ENCODE measurements at regions not wholly inside any gene's neighbourhood (a gene's known extent, or its start where the extent isn't known, plus 50 kb on each side); places are given as distances from the start of the nearest gene placed in this dataset.
"Not testable (repeated sequence)": the region's sequence is repeated elsewhere in the genome, so short reads cannot be mapped to it uniquely, and the experiment has no call there.

DNA sequence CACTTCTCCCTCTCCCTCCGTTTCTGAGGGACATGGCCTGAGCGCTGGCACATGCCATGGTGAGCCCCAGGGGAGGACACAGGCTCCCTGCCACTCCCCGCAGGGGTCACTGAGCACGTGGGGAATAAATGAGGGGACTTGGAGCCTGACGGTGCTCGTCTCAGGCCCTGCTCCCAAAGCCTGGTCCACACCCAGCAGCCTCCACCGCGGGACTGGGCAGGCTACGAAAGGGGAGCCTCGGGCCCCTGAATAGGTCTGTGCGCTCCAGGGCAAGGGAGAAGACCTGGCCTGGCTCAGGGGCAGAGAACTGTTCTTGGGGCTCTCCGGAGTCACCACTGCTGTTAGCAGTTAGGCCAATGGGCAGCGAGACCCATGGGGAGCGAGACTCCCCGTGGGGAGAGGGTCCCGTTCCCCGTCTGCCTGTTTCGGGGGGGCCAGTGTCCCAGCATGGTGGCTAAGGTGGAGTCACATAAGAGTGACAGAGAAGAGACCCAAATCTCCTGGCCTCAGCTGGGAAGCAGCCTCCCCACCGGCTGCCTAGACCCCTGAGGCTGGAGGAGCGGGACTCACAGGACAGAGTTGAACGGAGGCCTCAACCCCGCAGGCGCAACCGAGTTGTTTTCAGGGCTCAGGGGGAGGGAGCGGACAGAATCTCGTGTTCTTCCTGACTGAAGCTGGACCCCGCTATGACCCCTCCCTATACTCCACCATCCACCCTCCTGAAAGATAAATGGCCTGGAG lies 329.8 kb upstream of the SFSWAP start:
- DNase-seq, result no peak

DNA sequence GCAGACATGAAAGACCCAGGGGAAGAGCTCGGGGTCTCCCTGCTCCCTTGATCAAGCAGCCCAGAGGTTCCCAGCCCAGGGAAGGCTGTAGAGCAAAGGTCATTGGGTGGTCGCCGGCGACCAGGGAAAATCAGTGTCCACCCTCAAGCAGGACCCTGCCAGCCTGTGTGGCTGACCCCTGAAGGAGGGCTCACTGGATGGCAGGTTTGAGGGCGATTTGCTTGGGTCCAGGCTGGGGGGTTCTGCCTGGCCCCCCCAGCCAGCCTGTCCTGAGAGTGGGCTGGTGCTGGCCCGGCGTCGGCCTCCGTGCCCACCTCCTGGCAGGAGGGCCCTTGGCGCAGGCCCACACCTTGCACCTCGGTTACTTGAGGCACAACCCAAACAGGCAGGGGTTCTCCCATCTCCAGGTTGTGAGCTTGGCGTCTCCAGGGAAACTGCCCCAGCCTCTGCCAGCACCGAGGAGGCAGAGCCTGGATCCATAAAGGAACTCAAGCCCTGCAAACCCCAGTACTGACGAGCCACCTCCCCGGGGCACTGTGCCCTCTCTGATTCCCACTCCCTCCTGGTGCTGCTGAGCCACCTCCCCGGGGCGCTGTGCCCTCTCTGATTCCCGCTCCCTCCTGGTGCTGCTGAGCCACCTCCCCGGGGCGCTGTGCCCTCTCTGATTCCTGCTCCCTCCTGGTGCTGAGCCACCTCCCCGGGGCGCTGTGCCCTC lies 329.0 kb upstream of the SFSWAP start:
- DNase-seq, result no peak

DNA sequence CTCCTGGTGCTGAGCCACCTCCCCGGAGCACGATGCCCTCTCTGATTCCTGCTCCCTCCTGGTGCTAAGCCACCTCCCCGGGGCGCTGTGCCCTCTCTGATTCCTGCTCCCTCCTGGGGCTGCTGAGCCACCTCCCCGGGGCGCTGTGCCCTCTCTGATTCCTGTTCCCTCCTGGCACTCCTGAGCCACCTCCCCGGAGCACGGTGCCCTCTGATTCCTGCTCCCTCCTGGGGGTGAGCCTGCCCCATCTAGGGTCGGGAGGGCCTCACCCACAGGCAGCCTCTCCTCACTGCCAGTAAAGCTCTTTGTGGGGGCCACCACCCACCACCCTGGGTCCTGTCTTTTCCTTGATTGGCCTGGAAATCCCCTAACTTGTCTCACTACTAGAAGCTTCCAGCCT lies 327.6 kb upstream of the SFSWAP start:
- no peak for DNase-seq

DNA sequence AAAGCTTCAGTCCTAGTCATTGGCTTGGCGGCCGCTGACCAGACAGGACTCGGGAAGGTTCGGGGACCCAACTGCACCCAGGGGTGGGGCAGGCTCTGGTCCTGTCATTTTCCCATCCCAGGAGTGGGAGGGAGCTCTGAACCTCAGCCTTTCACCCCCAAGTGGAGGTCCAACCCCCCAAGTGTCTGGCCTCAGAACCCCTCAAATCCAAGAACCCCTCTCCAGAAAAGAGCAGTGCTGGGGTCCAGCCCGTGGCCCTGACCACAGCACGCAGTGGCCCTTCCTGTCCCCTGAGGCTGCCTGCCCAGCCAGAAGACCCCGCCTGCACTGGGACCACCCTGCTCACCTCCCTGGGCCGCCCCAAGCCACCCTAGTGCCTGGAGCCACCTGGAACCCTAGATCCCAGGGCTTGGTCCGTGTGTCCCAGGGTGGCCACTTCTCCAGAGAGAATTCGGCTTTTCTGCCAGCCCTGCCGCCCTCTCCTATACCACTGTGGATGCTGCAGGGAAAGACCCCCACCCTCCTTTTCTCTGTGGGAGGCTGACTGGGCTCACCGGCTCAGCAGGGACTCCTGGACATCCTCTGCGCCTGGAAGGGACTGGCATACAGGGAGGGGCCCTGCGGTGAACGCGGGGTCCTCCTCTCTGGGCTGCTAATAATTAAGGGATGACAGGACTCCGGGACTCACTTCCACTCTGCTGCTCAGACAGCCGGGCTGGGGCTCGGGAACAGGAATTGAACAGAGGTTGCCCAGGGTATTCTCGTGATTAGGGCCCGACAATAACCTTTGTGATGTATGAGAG lies 326.9 kb upstream of the SFSWAP start:
- no peak for DNase-seq

DNA sequence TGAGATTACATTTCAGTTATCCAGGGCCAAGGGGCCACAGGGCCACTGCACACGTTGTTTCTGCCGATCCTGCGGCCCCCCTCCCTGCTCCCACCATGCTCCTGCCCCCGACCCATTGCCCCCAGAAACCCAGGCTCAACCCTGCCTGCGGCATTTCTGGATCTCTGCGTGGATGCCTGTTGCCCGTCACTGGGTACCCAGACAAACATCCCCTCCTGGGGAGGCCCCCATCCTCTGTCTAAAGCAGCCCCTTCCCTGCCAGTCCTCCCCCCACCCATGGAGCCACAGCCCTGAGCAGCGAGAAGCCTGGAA lies 326.4 kb upstream of the SFSWAP start:
- DNase-seq, result no peak

DNA sequence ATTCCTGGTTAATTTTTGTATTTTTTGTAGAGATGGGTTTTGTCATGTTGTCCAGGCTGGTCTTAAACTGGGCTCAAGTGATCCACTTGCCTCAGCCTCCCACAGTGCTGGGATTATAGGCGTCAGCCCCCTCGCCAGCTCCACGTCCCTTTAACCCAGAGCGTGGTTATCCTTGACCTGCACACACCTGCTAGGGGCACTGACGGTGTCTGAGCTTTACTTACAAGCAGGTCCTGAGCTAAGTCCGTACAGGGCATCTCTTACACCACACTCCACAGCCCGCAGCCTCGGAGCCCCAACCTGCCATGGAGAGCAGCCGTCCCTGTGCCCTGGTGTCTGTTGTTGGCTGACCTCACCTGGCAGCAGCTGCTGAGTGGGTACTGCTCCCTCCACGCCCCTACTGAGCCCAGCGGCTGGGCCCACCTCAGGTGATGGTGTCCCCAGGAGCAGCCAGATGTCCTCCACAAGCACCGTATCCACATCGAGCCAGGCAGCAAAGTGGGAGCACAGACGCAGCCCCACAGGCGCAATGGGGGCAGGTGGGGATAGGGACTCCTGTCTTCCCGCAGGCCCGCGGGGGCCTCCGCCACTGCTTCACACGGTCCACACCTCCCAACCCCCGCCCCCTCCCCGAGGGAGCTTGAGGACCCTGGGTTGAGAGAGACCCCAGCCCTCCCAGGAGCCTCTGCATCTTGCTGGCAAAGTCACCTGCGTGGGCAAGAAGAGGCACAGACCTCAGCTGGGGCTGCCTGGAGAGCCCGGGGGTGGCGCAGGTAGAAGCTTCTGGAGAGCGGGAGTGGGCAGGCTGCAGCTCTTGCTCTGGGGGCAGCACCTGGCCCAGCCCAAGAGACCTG lies 325.4 kb upstream of the SFSWAP start:
- no peak for DNase-seq

DNA sequence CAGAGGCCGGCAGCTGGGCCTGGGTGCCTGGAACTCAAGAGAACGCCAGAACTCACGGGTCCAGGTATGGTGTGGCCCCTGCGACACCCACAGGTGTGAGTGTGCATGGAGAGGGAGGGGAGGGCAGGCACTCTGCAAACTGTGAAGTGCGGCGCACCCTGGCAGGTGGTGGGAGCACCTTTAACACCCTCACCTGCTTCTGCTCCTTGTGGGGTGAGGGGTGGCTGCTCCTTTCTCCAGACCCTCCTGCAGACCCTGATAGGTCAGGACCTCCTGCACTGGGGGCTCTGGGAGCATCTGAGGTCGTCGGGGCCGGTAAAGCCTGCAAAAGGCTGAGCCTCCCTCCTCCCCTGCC lies 324.7 kb upstream of the SFSWAP start:
- no peak for DNase-seq

DNA sequence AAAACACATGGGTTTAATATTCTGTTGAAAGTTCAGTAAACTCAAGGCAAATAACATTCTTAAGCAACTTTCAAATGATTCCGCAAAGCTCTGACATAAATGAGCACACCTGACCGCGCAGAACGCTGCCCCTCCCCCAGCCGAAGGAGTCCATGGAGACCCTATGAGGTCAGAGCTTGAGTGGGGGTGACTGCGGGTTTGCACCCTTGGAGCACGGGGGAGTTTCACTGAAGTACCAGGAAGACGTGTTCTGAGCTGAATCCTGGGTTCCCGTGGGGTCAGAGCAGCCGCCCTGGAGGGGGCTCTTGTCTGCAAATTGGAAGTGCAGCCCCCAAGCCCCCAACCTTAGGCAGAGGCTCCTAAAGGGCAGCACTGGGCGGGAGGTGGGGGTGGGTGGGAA lies 324.1 kb upstream of the SFSWAP start:
- DNase-seq, result no peak

DNA sequence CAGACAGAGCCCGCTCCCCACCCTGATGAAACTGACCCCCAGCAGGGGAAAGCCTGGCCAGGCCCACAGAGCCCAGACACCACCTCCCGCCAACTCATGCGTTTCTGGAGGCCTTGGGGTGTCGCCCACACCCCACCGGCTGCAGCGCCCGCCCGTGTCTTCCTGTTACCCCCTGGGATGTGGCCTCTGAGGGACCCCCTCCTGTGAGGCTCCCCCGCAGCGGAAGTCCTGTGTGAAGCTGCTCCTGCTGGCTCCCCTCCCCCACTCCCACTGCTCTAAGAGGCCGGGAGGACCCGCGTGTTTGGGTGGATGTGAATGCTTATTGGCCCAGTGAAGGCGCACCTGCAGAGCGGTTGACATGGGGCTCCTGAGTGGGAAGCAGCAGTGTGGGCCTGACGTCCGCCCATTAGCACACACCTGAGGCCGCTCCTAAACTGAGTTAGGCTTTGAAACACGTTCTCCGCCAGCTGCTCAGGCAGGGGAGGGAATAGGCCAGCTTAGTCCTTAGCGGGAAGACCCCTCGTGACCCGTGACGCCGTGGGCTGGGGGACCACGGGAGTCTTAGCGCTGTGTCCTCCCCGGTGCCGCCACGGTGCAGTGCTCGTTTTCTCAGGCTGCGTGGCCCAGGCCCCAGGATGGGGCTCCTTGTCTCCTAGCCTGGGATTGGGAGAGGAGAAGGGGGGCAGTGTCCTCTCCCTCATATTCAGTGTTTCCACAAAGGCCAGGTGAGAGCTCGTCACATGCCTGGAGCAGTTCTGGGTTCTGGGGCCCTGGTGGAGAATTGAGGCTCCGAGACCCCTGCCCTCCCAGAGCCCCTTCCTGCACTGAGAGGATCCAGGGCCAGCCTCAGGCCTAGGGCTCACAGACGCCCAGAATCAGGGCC lies 323.4 kb upstream of the SFSWAP start:
- DNase-seq, result no peak

DNA sequence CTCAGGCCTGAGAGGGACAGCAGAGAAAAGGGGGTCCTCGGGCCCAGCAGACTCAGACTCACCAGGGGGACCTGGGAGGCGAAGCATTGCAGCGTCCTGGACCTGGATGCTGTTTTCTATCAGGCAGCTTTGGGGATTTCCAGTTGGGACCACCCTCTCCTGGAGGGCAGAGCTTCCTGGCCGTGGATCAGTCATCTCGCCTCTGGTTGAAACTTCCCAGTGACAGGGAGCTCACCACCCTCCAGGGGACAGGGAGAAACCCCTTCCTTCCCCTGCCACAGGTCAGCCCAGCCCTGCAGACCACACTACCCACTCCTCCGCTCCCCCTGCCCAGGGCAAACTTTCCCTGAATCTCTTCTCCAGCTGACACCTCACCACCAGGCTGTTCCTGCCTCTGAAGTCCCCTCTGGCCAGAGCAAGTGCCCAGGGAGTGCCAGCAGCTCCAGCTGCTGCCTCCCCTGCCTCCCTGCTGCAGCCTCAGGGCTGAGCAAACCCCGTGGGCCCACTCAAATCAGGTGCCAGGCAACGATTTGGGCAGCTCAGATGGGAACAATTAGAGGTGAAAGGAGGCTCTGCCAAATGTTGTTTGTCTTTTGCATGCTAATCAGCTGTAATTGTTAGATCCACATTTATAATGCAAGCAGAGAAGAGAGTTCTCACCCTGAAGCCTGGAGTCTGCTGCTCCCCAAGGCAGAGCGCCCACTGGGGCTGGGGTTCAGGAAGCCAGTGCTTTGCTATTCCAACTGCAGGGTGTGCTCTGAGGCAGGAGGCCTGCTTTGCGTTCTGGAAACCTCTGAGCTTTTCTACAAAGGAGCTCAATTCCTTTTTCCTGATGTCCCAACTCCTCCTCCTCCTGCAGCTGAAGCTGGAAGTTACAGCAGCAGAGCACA lies 322.5 kb upstream of the SFSWAP start:
- DNase-seq, result not testable (repeated sequence)

DNA sequence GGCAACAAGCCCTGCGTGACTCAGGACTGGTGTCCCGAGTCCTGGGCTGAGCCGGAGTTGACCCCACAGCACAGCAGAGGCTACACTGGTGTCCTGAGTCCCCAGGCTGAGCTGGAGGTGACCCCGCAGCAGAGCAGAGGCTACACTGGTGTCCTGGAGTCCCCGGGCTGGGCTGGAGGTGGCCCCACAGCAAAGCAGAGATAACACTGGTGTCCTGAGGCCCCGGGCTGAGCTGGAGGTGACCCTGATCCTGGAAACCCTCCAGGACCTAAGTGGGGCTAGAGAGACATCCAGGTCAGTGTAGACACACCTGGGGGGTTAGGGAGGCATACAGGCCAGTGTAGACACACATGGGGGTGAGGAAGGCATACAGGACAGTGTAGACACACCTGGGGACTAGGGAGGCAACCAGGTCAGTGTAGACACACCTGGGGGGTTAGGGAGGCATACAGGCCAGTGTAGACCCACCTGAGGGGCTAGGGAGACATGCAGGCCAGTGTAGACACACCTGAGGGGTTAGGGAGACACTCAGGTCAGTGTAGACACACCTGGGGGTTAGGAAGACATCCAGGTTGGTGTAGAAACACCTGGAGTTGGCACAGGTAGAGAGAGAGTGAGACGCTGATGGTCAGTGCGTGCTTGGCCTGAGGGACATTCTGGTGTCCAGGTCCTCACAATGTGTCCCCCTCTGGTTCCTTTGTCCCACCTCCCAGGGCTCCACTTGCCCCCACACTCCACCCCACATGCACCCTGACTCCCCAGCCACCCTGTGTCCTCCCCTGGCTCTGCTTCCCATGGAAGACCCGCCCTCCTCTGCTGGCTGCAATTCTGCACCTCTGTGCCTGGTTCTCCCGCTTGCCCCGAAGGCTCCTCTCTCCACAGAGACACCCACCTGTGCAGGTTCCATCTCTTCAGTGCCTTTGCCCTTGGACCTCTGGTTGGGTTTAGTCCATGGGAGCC lies 321.6 kb upstream of the SFSWAP start:
- DNase-seq, result no peak

DNA sequence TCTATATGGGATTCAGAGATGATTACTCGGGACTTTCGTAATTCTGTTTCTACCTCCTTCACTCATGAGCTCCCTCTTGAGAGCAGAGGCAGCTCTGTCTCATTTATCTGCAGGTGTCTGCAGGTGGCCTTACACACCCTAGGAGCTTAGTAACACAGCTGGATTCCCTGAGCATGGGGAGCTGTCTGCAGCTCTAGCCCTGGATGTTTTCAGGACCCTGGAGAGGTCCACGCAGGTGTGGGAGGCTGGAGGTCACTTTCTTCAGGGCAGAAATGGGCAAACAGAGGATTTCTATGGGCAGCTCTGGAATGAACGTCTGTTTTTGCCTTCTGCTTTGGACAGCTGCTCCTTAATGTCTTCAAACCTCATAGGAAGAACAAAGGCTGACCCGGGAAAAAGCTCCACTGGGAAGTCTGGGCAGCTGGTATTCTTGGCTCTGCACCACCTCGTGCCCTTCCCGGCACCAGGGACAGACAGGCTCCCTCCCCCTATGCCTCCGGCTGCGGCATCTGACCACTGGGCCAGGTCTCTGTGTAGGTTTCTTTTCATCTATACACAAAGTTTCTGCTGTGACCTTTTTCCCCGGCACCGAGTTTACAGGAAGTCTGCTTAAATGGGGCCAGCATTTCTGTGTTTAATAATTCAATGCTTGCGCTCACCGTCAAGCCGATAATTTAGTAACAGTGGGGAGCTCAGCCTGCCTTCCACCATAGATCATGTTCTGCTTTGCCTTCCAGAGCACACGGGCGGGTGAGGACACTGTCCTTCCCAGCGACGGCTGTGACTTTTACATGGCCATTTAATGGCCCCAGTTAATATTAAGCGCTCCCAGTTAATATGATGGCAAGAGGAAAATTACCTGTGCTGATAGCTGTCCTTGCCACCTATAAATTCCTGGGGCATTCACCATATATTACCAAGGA lies 320.2 kb upstream of the SFSWAP start:
- DNase-seq, result no peak

DNA sequence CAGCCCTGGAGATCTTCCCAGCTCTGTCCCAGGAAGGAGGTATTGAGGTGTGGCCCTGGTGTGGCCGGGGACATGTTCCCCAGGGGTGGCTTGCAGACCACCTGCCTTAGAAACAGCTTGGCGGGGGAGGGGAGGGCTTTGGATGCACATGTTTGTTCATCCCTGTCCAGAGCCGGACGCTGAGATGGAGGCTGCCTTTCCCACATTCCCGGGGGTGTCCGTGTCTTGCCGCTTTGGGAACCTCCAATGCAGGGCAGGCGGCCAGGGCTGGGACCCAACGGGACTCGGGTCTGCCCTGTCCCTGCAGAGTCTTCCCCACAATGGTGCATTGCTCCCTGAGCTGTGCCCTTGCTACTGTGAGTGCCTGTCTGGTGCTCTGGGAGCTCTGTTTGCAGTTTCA lies 319.5 kb upstream of the SFSWAP start:
- DNase-seq, result no peak

DNA sequence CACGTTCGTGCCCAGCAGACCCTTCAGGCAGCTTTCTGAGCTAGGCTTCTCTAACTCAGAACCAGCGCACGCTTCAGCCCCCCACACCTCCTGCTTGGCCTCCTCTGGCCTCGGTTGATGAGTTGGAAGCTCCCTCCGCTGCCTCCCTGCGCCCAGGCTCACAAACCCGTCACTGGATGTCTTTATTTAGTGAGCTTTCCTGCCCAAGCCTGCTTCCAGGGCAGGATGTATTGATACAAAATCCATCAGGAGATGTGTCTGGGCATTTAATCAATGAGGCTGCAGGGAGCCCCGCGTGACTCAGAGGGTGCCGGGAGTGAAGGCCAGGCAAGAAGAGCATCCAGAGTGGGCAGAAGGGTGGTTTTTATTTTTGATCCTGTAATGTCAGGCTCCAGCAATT lies 316.1 kb upstream of the SFSWAP start:
- not testable (repeated sequence) for DNase-seq

DNA sequence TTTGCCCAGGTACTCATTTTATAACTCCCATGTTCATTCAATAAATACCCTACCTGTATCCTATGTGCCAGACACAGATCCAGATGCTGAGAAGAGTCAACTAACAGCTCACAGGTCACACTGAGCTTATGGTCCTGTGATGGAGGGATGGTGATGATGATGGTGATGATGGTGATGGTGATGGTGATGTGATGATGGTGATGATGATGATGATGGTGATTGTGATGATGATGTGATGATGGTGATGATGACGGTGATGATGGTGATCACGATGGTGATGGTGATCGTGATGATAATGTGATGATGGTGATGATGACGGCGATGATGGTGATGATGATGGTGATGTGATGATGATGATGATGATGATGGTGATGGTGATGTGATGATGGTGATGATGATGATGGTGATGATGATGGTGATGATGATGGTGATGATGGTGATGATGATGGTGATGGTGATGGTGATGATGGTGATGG lies 315.6 kb upstream of the SFSWAP start:
- DNase-seq, result not testable (repeated sequence)

DNA sequence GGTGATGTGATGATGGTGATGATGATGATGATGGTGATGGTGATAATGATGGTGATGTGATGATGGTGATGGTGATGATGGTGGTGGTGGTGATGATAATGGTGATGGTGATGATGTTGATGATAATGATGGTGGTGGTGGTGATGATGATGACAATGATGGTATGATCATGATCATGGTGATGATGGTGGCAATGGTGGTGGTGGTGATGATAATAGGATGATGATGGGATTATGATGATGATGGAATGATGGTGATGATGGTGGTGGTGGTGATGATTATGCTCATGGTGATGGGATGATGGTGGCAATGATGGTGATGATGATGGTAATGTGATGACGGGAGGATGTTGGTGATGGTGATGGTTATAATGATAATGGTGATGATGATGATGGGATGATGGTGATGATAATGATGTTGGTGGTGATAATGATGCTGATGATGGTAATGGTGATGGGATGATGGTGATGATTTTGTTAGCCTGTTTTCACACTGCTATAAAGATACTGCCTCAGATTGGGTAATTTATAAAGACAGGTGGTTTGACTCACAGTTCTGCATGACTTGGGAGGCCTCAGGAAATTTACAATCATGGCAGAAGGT lies 314.8 kb upstream of the SFSWAP start:
- DNase-seq, result no peak

DNA sequence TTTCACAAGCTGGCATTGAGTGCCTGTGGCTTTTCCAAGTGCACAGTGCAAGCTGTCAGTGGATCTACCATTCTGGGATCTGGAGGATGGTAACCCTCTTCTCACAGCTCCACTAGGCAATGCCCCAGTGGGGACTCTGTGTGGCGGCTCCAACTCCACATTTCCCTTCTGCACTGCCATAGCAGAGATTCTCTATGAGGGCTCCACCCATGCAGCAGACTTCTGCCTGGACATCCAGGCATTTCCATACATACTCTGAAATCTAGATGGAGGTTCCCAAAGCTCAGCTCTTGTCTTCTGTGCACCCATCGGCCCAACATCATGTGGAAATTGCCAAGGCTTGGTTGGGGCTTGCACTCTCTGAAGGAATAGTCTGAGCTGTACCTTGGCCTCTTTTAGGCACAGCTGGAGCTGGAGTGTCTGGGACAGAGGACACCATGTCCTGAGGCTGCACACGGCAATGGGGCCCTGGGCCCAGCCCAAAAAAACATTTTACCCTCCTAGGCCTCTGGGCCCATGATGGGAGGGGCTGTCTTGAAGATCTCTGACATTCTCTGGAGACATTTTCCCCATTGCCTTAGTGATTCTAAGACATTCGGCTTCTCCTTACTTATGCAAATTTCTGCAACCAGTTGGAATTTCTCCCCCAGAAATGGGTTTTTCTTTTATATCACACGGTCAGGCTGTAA lies 313.3 kb upstream of the SFSWAP start:
- no peak for DNase-seq

All from CD4-positive, alpha-beta T cell treated with Interferon gamma for 1 hour (primary cell).